ENCODE measurements at regions not wholly inside any gene's neighbourhood (a gene's known extent, or its start where the extent isn't known, plus 50 kb on each side); places are given as distances from the start of the nearest gene placed in this dataset.

DNA sequence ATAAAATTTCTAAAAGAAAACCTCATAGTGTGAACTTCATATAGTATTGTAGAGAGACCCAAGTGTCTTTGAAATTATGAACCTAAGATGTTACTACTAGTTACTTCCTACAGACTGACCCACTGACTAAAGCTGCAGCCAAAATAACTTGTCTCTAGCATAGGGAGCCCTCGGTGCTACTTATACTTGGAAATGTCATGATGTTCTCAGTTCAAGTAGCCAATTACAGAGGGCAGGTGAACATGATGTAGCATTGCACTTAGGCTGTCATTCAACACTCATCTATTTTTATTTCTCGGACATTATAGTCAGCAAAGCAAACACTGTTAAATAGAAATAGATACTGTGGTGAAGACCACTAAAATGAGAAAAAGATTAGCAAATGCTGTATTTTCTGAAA, 165.6 kb downstream of the AREG start (continued):
- TF ChIP-seq HES4 (CRISPR knock-in tag; IDR thresholded peaks at IDR 0.05; ENCODE audit: borderline replicate concordance), result no peak
- TF ChIP-seq ZNF570 (CRISPR knock-in tag; IDR thresholded peaks at IDR 0.05; ENCODE audit: borderline replicate concordance), result no peak
- TF ChIP-seq GATAD2A (CRISPR knock-in tag; IDR thresholded peaks at IDR 0.05), result no peak

DNA sequence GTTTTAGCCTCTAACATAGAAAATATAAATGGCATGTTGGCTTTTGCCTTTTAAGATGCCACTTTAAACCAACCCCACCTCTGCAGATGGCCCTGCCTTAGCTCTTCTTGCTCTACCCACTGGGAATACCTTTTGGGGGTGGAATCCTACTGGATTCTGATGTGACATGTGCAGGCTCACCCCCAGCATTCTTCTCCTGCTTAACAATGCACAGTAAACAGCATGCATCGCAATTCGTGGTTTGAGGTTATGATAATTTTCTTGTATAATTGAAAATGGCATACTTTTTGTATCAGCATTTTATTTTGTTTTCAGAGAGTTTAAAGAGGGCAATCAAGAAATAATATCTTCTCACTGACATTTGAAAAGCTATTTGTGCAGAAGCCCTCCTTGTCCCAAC, 167.9 kb downstream of the AREG start:
- H3K4me1 ChIP-seq (ENCODE audit: insufficient read depth, low read length), result no peaks in the 10 kb centered on the region
- WGBS (ENCODE audit: low lambda C conversion rate), result 81% methylated on average over 2 of the region's 2 CpGs
- POLR2A ChIA-PET, result no interaction called here
- FAIRE-seq, result no peak
- ATAC-seq, result no peak
- H4K20me1 ChIP-seq (ENCODE audit: insufficient read depth, low read length), result no peaks in the 10 kb centered on the region
- H3K36me3 ChIP-seq (replicated peaks in 1 of 2; ENCODE audit: control insufficient read depth in 1 of 2, insufficient read depth in 2 of 2, low read length in 2 of 2), result no peaks in the 10 kb centered on the region
- CTCF ChIA-PET (ENCODE audit: low intra/inter-chr PET ratio, low total read pairs), result no interaction called here
- in situ Hi-C loops (cut with HindIII; ENCODE audit: extremely low pct_ligation_motif_present, low pct_unique_long_range_greater_than_20kb), result no loop called here
- DNase-seq (ENCODE audit: low spot score), result no peak
- no peak overlapping the region for H3K4me3 ChIP-seq (replicated peaks in 1 of 3; ENCODE audit: insufficient read depth in 1 of 3, low read depth in 2 of 3, low read length in 3 of 3)
- no peak overlapping the region for H3K9ac ChIP-seq (ENCODE audit: insufficient read depth, low read depth, low read length)
- no peaks in the 10 kb centered on the region for H3K9me3 ChIP-seq (ENCODE audit: low read length)
- no peaks in the 10 kb centered on the region for H3K27me3 ChIP-seq (ENCODE audit: control insufficient read depth in 1 of 2, insufficient read depth in 2 of 2, low read length in 2 of 2)
- H3K79me2 ChIP-seq (ENCODE audit: insufficient read depth, low read length), result no peaks in the 10 kb centered on the region
- no peak overlapping the region for H2AFZ ChIP-seq (ENCODE audit: low read length)
- BruUV-seq (replicated peaks), result no TSS peak
- TF ChIP-seq, protein P1, sequence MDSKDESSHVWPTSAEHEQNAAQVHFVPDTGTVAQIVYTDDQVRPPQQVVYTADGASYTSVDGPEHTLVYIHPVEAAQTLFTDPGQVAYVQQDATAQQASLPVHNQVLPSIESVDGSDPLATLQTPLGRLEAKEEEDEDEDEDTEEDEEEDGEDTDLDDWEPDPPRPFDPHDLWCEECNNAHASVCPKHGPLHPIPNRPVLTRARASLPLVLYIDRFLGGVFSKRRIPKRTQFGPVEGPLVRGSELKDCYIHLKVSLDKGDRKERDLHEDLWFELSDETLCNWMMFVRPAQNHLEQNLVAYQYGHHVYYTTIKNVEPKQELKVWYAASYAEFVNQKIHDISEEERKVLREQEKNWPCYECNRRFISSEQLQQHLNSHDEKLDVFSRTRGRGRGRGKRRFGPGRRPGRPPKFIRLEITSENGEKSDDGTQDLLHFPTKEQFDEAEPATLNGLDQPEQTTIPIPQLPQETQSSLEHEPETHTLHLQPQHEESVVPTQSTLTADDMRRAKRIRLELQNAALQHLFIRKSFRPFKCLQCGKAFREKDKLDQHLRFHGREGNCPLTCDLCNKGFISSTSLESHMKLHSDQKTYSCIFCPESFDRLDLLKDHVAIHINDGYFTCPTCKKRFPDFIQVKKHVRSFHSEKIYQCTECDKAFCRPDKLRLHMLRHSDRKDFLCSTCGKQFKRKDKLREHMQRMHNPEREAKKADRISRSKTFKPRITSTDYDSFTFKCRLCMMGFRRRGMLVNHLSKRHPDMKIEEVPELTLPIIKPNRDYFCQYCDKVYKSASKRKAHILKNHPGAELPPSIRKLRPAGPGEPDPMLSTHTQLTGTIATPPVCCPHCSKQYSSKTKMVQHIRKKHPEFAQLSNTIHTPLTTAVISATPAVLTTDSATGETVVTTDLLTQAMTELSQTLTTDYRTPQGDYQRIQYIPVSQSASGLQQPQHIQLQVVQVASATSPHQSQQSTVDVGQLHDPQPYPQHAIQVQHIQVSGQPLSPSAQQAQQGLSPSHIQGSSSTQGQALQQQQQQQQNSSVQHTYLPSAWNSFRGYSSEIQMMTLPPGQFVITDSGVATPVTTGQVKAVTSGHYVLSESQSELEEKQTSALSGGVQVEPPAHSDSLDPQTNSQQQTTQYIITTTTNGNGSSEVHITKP (CRISPR knock-in tag; IDR thresholded peaks at IDR 0.05; ENCODE audit: low read depth), result no peak
- TF ChIP-seq, protein P2, sequence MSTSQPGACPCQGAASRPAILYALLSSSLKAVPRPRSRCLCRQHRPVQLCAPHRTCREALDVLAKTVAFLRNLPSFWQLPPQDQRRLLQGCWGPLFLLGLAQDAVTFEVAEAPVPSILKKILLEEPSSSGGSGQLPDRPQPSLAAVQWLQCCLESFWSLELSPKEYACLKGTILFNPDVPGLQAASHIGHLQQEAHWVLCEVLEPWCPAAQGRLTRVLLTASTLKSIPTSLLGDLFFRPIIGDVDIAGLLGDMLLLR (CRISPR knock-in tag; IDR thresholded peaks at IDR 0.05), result no peak
- TF ChIP-seq HDAC6 (IDR thresholded peaks at IDR 0.05; ENCODE audit: low read depth, low read length), result no peak
- no peak for TF ChIP-seq SMAD9 (CRISPR knock-in tag; IDR thresholded peaks at IDR 0.05)
- H3K27ac ChIP-seq (ENCODE audit: extremely low read length, insufficient read depth, low read length), result no peak overlapping the region
- intact Hi-C loops (cut with micrococcal nuclease; ENCODE audit: unreplicated experiment), result no loop called here
- H3K4me2 ChIP-seq (ENCODE audit: low read depth, low read length), result no peak overlapping the region
